ENCODE measurements at regions not wholly inside any gene's neighbourhood (a gene's known extent, or its start where the extent isn't known, plus 50 kb on each side); places are given as distances from the start of the nearest gene placed in this dataset.

DNA sequence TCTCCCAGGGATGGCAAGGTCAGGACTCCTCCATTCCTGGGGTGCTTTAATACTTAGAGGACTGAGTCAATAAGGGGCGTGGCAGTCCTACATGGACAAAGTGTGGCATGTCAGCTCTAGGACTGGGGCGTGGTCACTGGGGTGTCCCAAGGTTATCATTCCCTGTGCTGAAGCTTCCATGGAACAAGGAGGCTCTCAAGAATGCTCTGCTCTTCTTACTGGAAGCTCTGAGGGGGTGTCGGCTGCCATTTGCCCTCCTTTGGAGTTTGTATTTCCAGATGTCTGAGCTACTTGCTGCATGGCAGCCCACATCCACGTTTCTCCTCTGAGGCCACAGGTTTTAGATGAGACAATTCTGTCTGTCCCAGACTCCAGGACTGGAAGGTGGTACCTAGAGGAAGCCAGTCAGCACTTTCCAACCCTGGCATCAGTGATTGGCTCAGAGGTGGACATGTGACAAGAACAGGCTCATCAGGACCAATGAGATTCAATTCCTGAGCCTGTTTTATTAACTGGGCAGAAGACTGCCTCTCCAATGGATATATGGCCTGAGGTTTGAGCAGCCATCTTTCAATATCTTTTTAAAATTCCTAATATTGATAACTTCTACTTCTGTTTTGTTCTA lies 128.9 kb upstream of the ARL4C start:
- no CpG with 5 or more reads among the region's 4 CpGs for WGBS (ENCODE audit: insufficient coverage, low coverage, low lambda C conversion rate, missing lambda C conversion rate)

DNA sequence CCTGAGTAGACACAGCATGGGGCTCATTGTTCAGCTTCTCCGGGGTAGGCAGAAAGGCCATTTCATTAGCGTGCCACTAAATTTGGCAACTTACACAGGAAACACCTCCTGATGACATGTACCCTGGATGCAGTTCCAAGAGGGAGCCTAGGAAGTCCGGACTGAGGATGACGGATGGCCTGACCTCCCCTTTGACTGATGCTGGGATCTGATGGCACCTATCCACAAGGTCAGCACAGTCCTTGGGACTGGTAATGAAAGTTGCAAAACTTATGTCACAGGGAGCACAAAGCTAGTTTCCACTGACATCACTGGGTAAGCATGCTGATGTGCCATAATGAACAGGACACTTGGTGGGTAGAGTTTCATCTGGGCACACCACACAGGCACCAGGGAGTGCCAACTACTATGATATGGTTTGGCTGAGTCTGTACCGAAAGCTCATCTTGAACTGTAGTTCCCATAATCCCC lies 126.7 kb upstream of the ARL4C start:
- ATAC-seq: peak in 2 of 4 donors; percentile 30 to 35
- H3K27ac ChIP-seq: no peak overlapping the region
- TF ChIP-seq, protein P1, sequence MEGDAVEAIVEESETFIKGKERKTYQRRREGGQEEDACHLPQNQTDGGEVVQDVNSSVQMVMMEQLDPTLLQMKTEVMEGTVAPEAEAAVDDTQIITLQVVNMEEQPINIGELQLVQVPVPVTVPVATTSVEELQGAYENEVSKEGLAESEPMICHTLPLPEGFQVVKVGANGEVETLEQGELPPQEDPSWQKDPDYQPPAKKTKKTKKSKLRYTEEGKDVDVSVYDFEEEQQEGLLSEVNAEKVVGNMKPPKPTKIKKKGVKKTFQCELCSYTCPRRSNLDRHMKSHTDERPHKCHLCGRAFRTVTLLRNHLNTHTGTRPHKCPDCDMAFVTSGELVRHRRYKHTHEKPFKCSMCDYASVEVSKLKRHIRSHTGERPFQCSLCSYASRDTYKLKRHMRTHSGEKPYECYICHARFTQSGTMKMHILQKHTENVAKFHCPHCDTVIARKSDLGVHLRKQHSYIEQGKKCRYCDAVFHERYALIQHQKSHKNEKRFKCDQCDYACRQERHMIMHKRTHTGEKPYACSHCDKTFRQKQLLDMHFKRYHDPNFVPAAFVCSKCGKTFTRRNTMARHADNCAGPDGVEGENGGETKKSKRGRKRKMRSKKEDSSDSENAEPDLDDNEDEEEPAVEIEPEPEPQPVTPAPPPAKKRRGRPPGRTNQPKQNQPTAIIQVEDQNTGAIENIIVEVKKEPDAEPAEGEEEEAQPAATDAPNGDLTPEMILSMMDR (IDR thresholded peaks at IDR 0.05): no peak
- no peak for TF ChIP-seq POLR2A (IDR thresholded peaks at IDR 0.05)
- no CpG with 5 or more reads among the region's 5 CpGs for WGBS (ENCODE audit: insufficient coverage, low coverage, low lambda C conversion rate, missing lambda C conversion rate)
- no peak overlapping the region for H3K4me3 ChIP-seq
- H3K4me1 ChIP-seq: no peaks in the 10 kb centered on the region
- intact Hi-C loops (cut with DNase I): no loop called here
- no peak for DNase-seq
- H3K9me3 ChIP-seq: no peaks in the 10 kb centered on the region
- no peaks in the 10 kb centered on the region for H3K36me3 ChIP-seq
- no peaks in the 10 kb centered on the region for H3K27me3 ChIP-seq

More for the DNA sequence above, 128.9 kb upstream of the ARL4C start:
- Histone ChIP-seq H3K4me3 (no peak overlapping the region), H3K27ac (no peak overlapping the region), H3K27me3 (no peaks in the 10 kb centered on the region), H3K4me1 (no peaks in the 10 kb centered on the region), H3K9me3 (no peaks in the 10 kb centered on the region), H3K36me3 (no peaks in the 10 kb centered on the region)
- TF ChIP-seq, protein P1 (IDR thresholded peaks at IDR 0.05): no peak
- no peak for TF ChIP-seq POLR2A (IDR thresholded peaks at IDR 0.05)
- intact Hi-C loops (cut with DNase I): no loop called here
- DNase-seq (no peak), ATAC-seq (no peak)

DNA sequence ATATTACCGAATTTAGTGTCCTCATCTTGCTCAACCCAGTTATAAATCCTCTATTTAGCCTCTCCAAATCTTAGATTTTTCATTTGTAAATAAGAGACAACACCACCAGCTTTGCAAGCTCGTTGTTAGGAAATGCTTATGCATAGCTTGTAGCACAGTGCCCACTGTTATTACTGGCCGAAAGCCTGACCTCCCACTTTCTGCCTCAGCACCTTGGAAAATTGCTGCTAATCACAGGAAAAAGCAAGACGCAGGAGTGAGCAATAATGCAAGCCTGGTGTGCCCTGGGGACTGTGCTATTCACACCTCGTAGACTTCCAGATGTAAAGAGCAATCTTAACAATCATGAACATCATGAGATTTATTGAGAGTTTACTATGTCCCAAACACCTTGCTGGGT lies 124.2 kb upstream of the ARL4C start:
- DNase-seq (no peak), ATAC-seq (no peak)
- WGBS (ENCODE audit: insufficient coverage, low coverage, low lambda C conversion rate, missing lambda C conversion rate): 93% methylated on average over 5 of the region's 5 CpGs
- H3K4me1 ChIP-seq: peaks cover 0 to 1% (median 0%) of the 10 kb centered on the region in 4 donors
- no peaks in the 10 kb centered on the region for H3K36me3 ChIP-seq
- H3K27ac ChIP-seq: no peak overlapping the region
- H3K4me3 ChIP-seq: no peak overlapping the region
- TF ChIP-seq, protein P1 (IDR thresholded peaks at IDR 0.05): no peak
- H3K27me3 ChIP-seq: no peaks in the 10 kb centered on the region
- intact Hi-C loops (cut with DNase I): no loop called here
- H3K9me3 ChIP-seq: no peaks in the 10 kb centered on the region

DNA sequence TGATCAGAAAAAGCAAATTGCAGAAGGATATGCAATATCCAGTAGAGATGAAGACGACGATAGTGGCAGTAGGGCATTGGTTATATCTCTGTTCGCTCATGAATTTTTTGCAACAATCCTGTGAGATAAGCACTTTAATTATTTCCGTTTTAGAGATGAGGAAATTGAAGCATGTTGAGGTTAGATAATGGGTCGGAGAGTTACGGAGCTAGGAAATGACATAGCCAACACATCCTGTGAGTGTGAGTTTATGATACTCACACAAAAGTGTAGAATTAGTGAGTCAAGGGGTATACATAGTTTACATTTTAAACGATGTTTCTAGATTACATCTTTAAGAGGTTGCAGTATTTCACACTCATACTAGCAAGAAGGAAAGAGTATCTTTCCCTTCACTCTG lies 123.1 kb upstream of the ARL4C start:
- H3K27me3 ChIP-seq: no peaks in the 10 kb centered on the region
- no peak overlapping the region for H3K4me3 ChIP-seq
- ATAC-seq (no peak), DNase-seq (no peak)
- H3K27ac ChIP-seq: no peak overlapping the region
- H3K4me1 ChIP-seq: peaks cover 0 to 4% (median 0%) of the 10 kb centered on the region in 4 donors
- H3K36me3 ChIP-seq: no peaks in the 10 kb centered on the region
- WGBS (ENCODE audit: insufficient coverage, low coverage, low lambda C conversion rate, missing lambda C conversion rate): 39% methylated on average over 7 of the region's 7 CpGs
- intact Hi-C loops (cut with DNase I): no loop called here
- no peaks in the 10 kb centered on the region for H3K9me3 ChIP-seq
- TF ChIP-seq POLR2A (IDR thresholded peaks at IDR 0.05): no peak
- TF ChIP-seq, protein P1 (IDR thresholded peaks at IDR 0.05): no peak
